ENCODE measurements at regions not wholly inside any gene's neighbourhood (a gene's known extent, or its start where the extent isn't known, plus 50 kb on each side); places are given as distances from the start of the nearest gene placed in this dataset.

- TF ChIP-seq REST (IDR thresholded peaks at IDR 0.05; ENCODE audit: insufficient read depth in 1 of 2, low read depth in 2 of 2, low read length in 1 of 2) (no peak), CTCF (IDR thresholded peaks at IDR 0.05) (no peak)
Observed at GRCh38 chr6:115067690-115068447, 725.0 kb upstream of the HS3ST5 start.
